HEK293 (cell line): ENCODE measurements at regions not wholly inside any gene's neighbourhood (a gene's known extent, or its start where the extent isn't known, plus 50 kb on each side); places are given as distances from the start of the nearest gene placed in this dataset.

Source experiments
- CTCF ChIA-PET: fragments of 350-600 bp; formaldehyde crosslinking; extraction: SDS; loops from one replicate; lab custom pipeline; 2021; ENCODE audit warnings: antibody characterized with exemption; lab: Yijun Ruan, JAX
- POLR2A ChIA-PET: fragments of 300-600 bp; formaldehyde crosslinking; extraction: SDS; loops from one replicate; lab custom pipeline; 2020; ENCODE audit warnings: antibody characterized with exemption, inconsistent platforms; lab: Yijun Ruan, JAX
- H3K27ac ChIP-seq: fragments of 200-500 bp; sonication (Bioruptor generic); 2 replicates; pipeline ENCODE4 v1.5.1; 2014; ENCODE audit warnings: low read depth, low read length, control low read depth, inconsistent platforms; ENCODE audit errors: extremely low read depth
- H3K36me3 ChIP-seq, 2 experiments: fragments of 200-500 bp in 1 of 2; sonication (Bioruptor generic) in 1 of 2; 1 replicate in 1 of 2; 2 replicates in 1 of 2; pipeline ENCODE4 v1.5.1; 2014 to 2017; ENCODE audit warnings: inconsistent platforms in 2 of 2, low read length in 2 of 2; ENCODE audit not compliant: control insufficient read depth in 2 of 2, insufficient read depth in 1 of 2
- H3K4me1 ChIP-seq: fragments of 200-500 bp; sonication (Bioruptor generic); 2 replicates; pipeline ENCODE4 v1.5.1; 2014; ENCODE audit warnings: mild to moderate bottlenecking, low read length, inconsistent platforms; ENCODE audit not compliant: control insufficient read depth, insufficient read depth
- H3K4me3 ChIP-seq: 2 replicates; pipeline ENCODE4 v1.5.1; 2011; ENCODE audit warnings: low read depth, mild to moderate bottlenecking, control low read depth, low read length, moderate library complexity
- H3K9me3 ChIP-seq: fragments of 200-500 bp; sonication (Bioruptor generic); 2 replicates; pipeline ENCODE4 v1.5.1; 2014; ENCODE audit warnings: low read depth, low read length, inconsistent platforms; ENCODE audit not compliant: control insufficient read depth, insufficient read depth
- HOXD13 ChIP-seq: sonication (generic); formaldehyde crosslinking; IDR thresholded peaks from 2 replicates; pipeline ENCODE4 v1.8.0; 2022; ENCODE audit warnings: missing genetic modification reagents, borderline replicate concordance
- KLF7 ChIP-seq: fragments of 450-650 bp; formaldehyde crosslinking; IDR thresholded peaks from 2 replicates; pipeline ENCODE4 v1.5.1; 2016; ENCODE audit warnings: missing biosample characterization, missing genetic modification characterization, borderline replicate concordance
- REPIN1 ChIP-seq: fragments of 450-650 bp; formaldehyde crosslinking; IDR thresholded peaks from 2 replicates; pipeline ENCODE4 v1.5.1; 2017; ENCODE audit warnings: missing biosample characterization, missing genetic modification characterization, low read depth
- SP2 ChIP-seq: fragments of 450-650 bp; formaldehyde crosslinking; IDR thresholded peaks from 2 replicates; pipeline ENCODE4 v1.5.1; 2016; ENCODE audit warnings: missing biosample characterization, missing genetic modification characterization
- ZBTB21 ChIP-seq: fragments of 450-650 bp; formaldehyde crosslinking; IDR thresholded peaks from 2 replicates; pipeline ENCODE4 v1.5.1; 2017; ENCODE audit warnings: missing biosample characterization, missing genetic modification characterization
- ZBTB48 ChIP-seq: fragments of 450-650 bp; formaldehyde crosslinking; IDR thresholded peaks from 2 replicates; pipeline ENCODE4 v1.5.1; 2016; ENCODE audit warnings: missing biosample characterization, missing genetic modification characterization
- ZBTB7A ChIP-seq: fragments of 450-650 bp; formaldehyde crosslinking; IDR thresholded peaks from 2 replicates; pipeline ENCODE4 v1.5.1; 2016; ENCODE audit warnings: low read depth, missing biosample characterization, missing genetic modification characterization
- ZFP37 ChIP-seq: fragments of 450-650 bp; formaldehyde crosslinking; IDR thresholded peaks from 2 replicates; pipeline ENCODE4 v1.5.1; 2016; ENCODE audit warnings: missing biosample characterization, missing genetic modification characterization
- ZIC2 ChIP-seq: fragments of 450-650 bp; formaldehyde crosslinking; IDR thresholded peaks from 2 replicates; pipeline ENCODE4 v1.5.1; 2016; ENCODE audit warnings: missing biosample characterization, missing genetic modification characterization
- ZNF121 ChIP-seq: fragments of 450-650 bp; formaldehyde crosslinking; IDR thresholded peaks from 2 replicates; pipeline ENCODE4 v1.5.1; 2016; ENCODE audit warnings: missing biosample characterization, missing genetic modification characterization
- ZNF239 ChIP-seq: fragments of 450-650 bp; formaldehyde crosslinking; IDR thresholded peaks from 2 replicates; pipeline ENCODE4 v1.5.1; 2016; ENCODE audit warnings: missing biosample characterization, missing genetic modification characterization
- ZNF266 ChIP-seq: fragments of 450-650 bp; formaldehyde crosslinking; IDR thresholded peaks from 2 replicates; pipeline ENCODE4 v1.5.1; 2016; ENCODE audit warnings: missing biosample characterization, missing genetic modification characterization, low read depth
- ZNF335 ChIP-seq: fragments of 450-650 bp; formaldehyde crosslinking; conservative IDR thresholded peaks from 2 replicates; pipeline ENCODE4 v1.5.1; 2016; ENCODE audit warnings: missing biosample characterization, missing genetic modification characterization
- ZNF548 ChIP-seq: fragments of 450-650 bp; formaldehyde crosslinking; IDR thresholded peaks from 2 replicates; pipeline ENCODE4 v1.5.1; 2016; ENCODE audit warnings: missing biosample characterization, missing genetic modification characterization
- ZNF707 ChIP-seq: fragments of 450-650 bp; formaldehyde crosslinking; IDR thresholded peaks from 2 replicates; pipeline ENCODE4 v1.5.1; 2016; ENCODE audit warnings: missing biosample characterization, missing genetic modification characterization
- TF ChIP-seq, protein P1 (sequence below): fragments of 450-650 bp; formaldehyde crosslinking; IDR thresholded peaks from 2 replicates; pipeline ENCODE4 v1.5.1; 2016; ENCODE audit warnings: missing biosample characterization, missing genetic modification characterization
- TF ChIP-seq, protein P2 (sequence below): fragments of 450-650 bp; formaldehyde crosslinking; IDR thresholded peaks from 2 replicates; pipeline ENCODE4 v1.5.1; 2016; ENCODE audit warnings: missing biosample characterization, missing genetic modification characterization, borderline replicate concordance
- TF ChIP-seq, protein P3 (sequence below): fragments of 450-650 bp; formaldehyde crosslinking; IDR thresholded peaks from 2 replicates; pipeline ENCODE4 v1.5.1; 2017; ENCODE audit warnings: missing biosample characterization, missing genetic modification characterization
- TF ChIP-seq, protein P4 (sequence below): fragments of 450-650 bp; formaldehyde crosslinking; IDR thresholded peaks from 2 replicates; pipeline ENCODE4 v1.5.1; 2016; ENCODE audit warnings: missing biosample characterization, missing genetic modification characterization

DNA sequence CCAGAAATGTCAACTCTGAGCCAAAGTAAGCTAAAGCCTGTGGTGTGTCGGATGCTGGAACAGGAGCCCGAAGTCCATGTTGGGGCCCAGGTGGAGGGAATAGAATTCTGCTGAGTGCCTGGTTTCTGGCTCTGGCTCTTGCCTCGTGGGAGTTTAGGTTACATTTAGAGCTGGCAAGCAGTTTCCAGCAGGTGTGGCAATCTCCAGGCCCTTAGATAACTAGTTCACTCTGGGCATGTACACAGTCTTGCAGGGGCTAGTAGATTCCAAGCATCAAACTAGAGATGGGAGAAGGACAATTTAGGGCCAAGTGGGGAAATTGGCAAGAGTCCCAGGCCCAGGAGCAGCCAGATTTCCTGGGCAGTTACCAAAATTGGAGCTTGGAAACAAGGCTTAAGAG lies 56.3 kb upstream of the STOX2 start:
- CTCF ChIA-PET: interaction anchor here (0.6 kb wide), 1 partner anchor 13 kb away, joined by 4 read pairs; no protein-coding TSS in a partner anchor
- no peaks in the 10 kb centered on the region for H3K4me1 ChIP-seq
- POLR2A ChIA-PET: no interaction called here
- H3K9me3 ChIP-seq: no peaks in the 10 kb centered on the region
- H3K27ac ChIP-seq: no peak overlapping the region
- no peaks in the 10 kb centered on the region for H3K36me3 ChIP-seq
- TF ChIP-seq, protein P1, sequence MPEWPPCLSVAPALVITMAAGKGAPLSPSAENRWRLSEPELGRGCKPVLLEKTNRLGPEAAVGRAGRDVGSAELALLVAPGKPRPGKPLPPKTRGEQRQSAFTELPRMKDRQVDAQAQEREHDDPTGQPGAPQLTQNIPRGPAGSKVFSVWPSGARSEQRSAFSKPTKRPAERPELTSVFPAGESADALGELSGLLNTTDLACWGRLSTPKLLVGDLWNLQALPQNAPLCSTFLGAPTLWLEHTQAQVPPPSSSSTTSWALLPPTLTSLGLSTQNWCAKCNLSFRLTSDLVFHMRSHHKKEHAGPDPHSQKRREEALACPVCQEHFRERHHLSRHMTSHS (tag by site-specific recombination): no peak
- TF ChIP-seq ZBTB21 (tag by site-specific recombination): no peak
- TF ChIP-seq KLF7: no peak
- TF ChIP-seq ZFP37 (tag by site-specific recombination): no peak
- TF ChIP-seq ZNF335 (tag by site-specific recombination): no peak
- TF ChIP-seq ZNF239: no peak
- TF ChIP-seq REPIN1 (tag by site-specific recombination): no peak
- no peak for TF ChIP-seq ZNF121 (tag by site-specific recombination)
- TF ChIP-seq, protein P2, sequence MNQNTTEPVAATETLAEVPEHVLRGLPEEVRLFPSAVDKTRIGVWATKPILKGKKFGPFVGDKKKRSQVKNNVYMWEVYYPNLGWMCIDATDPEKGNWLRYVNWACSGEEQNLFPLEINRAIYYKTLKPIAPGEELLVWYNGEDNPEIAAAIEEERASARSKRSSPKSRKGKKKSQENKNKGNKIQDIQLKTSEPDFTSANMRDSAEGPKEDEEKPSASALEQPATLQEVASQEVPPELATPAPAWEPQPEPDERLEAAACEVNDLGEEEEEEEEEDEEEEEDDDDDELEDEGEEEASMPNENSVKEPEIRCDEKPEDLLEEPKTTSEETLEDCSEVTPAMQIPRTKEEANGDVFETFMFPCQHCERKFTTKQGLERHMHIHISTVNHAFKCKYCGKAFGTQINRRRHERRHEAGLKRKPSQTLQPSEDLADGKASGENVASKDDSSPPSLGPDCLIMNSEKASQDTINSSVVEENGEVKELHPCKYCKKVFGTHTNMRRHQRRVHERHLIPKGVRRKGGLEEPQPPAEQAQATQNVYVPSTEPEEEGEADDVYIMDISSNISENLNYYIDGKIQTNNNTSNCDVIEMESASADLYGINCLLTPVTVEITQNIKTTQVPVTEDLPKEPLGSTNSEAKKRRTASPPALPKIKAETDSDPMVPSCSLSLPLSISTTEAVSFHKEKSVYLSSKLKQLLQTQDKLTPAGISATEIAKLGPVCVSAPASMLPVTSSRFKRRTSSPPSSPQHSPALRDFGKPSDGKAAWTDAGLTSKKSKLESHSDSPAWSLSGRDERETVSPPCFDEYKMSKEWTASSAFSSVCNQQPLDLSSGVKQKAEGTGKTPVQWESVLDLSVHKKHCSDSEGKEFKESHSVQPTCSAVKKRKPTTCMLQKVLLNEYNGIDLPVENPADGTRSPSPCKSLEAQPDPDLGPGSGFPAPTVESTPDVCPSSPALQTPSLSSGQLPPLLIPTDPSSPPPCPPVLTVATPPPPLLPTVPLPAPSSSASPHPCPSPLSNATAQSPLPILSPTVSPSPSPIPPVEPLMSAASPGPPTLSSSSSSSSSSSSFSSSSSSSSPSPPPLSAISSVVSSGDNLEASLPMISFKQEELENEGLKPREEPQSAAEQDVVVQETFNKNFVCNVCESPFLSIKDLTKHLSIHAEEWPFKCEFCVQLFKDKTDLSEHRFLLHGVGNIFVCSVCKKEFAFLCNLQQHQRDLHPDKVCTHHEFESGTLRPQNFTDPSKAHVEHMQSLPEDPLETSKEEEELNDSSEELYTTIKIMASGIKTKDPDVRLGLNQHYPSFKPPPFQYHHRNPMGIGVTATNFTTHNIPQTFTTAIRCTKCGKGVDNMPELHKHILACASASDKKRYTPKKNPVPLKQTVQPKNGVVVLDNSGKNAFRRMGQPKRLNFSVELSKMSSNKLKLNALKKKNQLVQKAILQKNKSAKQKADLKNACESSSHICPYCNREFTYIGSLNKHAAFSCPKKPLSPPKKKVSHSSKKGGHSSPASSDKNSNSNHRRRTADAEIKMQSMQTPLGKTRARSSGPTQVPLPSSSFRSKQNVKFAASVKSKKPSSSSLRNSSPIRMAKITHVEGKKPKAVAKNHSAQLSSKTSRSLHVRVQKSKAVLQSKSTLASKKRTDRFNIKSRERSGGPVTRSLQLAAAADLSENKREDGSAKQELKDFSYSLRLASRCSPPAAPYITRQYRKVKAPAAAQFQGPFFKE (tag by site-specific recombination): no peak
- TF ChIP-seq ZIC2 (tag by site-specific recombination): no peak
- TF ChIP-seq, protein P3, sequence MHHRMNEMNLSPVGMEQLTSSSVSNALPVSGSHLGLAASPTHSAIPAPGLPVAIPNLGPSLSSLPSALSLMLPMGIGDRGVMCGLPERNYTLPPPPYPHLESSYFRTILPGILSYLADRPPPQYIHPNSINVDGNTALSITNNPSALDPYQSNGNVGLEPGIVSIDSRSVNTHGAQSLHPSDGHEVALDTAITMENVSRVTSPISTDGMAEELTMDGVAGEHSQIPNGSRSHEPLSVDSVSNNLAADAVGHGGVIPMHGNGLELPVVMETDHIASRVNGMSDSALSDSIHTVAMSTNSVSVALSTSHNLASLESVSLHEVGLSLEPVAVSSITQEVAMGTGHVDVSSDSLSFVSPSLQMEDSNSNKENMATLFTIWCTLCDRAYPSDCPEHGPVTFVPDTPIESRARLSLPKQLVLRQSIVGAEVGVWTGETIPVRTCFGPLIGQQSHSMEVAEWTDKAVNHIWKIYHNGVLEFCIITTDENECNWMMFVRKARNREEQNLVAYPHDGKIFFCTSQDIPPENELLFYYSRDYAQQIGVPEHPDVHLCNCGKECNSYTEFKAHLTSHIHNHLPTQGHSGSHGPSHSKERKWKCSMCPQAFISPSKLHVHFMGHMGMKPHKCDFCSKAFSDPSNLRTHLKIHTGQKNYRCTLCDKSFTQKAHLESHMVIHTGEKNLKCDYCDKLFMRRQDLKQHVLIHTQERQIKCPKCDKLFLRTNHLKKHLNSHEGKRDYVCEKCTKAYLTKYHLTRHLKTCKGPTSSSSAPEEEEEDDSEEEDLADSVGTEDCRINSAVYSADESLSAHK (tag by site-specific recombination): no peak
- TF ChIP-seq ZNF707 (tag by site-specific recombination): no peak
- TF ChIP-seq, protein P4, sequence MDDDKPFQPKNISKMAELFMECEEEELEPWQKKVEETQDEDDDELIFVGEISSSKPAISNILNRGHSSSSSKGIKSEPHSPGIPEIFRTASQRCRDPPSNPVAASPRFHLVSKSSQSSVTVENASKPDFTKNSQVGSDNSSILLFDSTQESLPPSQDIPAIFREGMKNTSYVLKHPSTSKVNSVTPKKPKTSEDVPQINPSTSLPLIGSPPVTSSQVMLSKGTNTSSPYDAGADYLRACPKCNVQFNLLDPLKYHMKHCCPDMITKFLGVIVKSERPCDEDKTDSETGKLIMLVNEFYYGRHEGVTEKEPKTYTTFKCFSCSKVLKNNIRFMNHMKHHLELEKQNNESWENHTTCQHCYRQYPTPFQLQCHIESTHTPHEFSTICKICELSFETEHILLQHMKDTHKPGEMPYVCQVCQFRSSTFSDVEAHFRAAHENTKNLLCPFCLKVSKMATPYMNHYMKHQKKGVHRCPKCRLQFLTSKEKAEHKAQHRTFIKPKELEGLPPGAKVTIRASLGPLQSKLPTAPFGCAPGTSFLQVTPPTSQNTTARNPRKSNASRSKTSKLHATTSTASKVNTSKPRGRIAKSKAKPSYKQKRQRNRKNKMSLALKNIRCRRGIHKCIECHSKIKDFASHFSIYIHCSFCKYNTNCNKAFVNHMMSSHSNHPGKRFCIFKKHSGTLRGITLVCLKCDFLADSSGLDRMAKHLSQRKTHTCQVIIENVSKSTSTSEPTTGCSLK (tag by site-specific recombination): no peak
- TF ChIP-seq ZBTB7A (tag by site-specific recombination): no peak
- no peak for TF ChIP-seq ZNF266
- no peak for TF ChIP-seq SP2 (tag by site-specific recombination)
- TF ChIP-seq ZNF548 (tag by site-specific recombination): no peak
- no peak for TF ChIP-seq ZBTB48 (tag by site-specific recombination)
- no peak for TF ChIP-seq HOXD13 (CRISPR knock-in tag)
- no peak overlapping the region for H3K4me3 ChIP-seq
